Natural killer cell (primary cell): ENCODE measurements at regions not wholly inside any gene's neighbourhood (a gene's known extent, or its start where the extent isn't known, plus 50 kb on each side); places are given as distances from the start of the nearest gene placed in this dataset.
"Not testable (repeated sequence)": the region's sequence is repeated elsewhere in the genome, so short reads cannot be mapped to it uniquely, and the experiment has no call there.

Experiments used
- ATAC-seq, 3 donors: fragments of 150-1000 bp in 2 of 3; fragments of 200-7000 bp in 1 of 3; cut with Tn5 transposase; 1 replicate in 1 of 3; 2 replicates in 2 of 3; pipeline ENCODE4 v1.10.0; 2021; ENCODE audit warnings: mild to moderate bottlenecking in 2 of 3, moderate library complexity in 2 of 3
- DNase-seq, 2 donors: peaks; one replicate each; pipeline versions ENCODE4 v3.0.0 to v3.0.0-alpha.2; 2013 to 2021; ENCODE audit warnings: mixed read lengths in 1 of 2
- H3K27ac ChIP-seq: one replicate; pipeline ENCODE4 v1.5.1; 2013; ENCODE audit warnings: mild to moderate bottlenecking, low read length
- H3K27me3 ChIP-seq: one replicate; pipeline ENCODE4 v1.6.1; 2013; ENCODE audit warnings: low read length; ENCODE audit not compliant: control insufficient read depth, insufficient read depth
- H3K36me3 ChIP-seq: one replicate; pipeline ENCODE4 v1.6.1; 2013; ENCODE audit warnings: low read length; ENCODE audit not compliant: control insufficient read depth, insufficient read depth
- H3K4me1 ChIP-seq: one replicate; pipeline ENCODE4 v1.6.1; 2013; ENCODE audit warnings: low read length; ENCODE audit not compliant: control insufficient read depth, insufficient read depth
- H3K4me3 ChIP-seq: one replicate; pipeline ENCODE4 v1.5.1; 2013; ENCODE audit warnings: low read length
- H3K9me3 ChIP-seq: one replicate; pipeline ENCODE4 v1.6.1; 2013; ENCODE audit warnings: low read length; ENCODE audit not compliant: control insufficient read depth, insufficient read depth
- H3K27ac Mint-ChIP-seq, 2 donors: one replicate each; pipeline ENCODE4 v1.8.0; 2022; ENCODE audit warnings: mild to moderate bottlenecking in 2 of 2, mixed read lengths in 2 of 2, moderate library complexity in 1 of 2
- H3K27me3 Mint-ChIP-seq, 2 donors: one replicate each; pipeline ENCODE4 v1.8.0; 2022; ENCODE audit warnings: low read depth in 2 of 2, mixed read lengths in 2 of 2
- H3K36me3 Mint-ChIP-seq: one replicate; pipeline ENCODE4 v1.8.0; 2022; ENCODE audit warnings: mixed read lengths
- H3K4me1 Mint-ChIP-seq, 2 donors: one replicate each; pipeline ENCODE4 v1.8.0; 2022; ENCODE audit warnings: mixed read lengths in 2 of 2
- H3K4me3 Mint-ChIP-seq: one replicate; pipeline ENCODE4 v1.8.0; 2022; ENCODE audit warnings: mild to moderate bottlenecking, moderate library complexity, mixed read lengths
- H3K9me3 Mint-ChIP-seq, 2 donors: one replicate each; pipeline ENCODE4 v1.8.0; 2022; ENCODE audit warnings: mixed read lengths in 2 of 2
- WGBS: methylation state at CpG from one replicate; pipeline ENCODE4 v1.1.7; 2013; ENCODE audit warnings: missing lambda C conversion rate; ENCODE audit not compliant: insufficient coverage; 5-methylcytosine and 5-hydroxymethylcytosine counted together
- intact Hi-C: fragments of 100-400 bp; cut with micrococcal nuclease; formaldehyde crosslinking; loops from one replicate; pipeline ENCODE4 v1.14.2; 2022
- TF ChIP-seq, protein P1 (sequence below): fragments of 200-600 bp; IDR thresholded peaks from one replicate; pipeline ENCODE4 v1.8.0; 2022; ENCODE audit warnings: antibody characterized with exemption

DNA sequence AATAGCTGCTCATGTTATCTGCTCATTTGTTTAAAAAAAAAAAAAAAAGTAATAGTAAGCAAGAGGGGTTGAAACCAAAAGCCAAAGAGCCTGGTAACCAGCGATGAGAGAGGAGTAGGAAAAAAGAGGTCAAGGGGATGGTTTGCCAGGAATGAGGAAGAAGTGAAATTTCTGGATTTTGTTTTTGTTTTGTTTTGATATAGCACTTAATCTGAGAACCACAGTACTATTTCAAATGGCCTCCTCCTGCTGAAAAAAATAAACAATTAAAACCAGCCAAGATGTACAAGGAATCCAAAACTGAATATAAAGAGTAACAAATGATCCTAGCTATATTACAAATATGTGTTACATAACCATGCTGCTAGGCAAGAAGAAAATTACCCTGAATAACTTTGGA is 213.1 kb downstream of the FGFR2 start:
- Histone ChIP-seq H3K4me3 (no peak overlapping the region), H3K36me3 (no peaks in the 10 kb centered on the region), H3K27me3 (no peaks in the 10 kb centered on the region), H3K4me1 (no peaks in the 10 kb centered on the region), H3K9me3 (no peaks in the 10 kb centered on the region), H3K27ac (no peak overlapping the region)
- TF ChIP-seq, protein P1, sequence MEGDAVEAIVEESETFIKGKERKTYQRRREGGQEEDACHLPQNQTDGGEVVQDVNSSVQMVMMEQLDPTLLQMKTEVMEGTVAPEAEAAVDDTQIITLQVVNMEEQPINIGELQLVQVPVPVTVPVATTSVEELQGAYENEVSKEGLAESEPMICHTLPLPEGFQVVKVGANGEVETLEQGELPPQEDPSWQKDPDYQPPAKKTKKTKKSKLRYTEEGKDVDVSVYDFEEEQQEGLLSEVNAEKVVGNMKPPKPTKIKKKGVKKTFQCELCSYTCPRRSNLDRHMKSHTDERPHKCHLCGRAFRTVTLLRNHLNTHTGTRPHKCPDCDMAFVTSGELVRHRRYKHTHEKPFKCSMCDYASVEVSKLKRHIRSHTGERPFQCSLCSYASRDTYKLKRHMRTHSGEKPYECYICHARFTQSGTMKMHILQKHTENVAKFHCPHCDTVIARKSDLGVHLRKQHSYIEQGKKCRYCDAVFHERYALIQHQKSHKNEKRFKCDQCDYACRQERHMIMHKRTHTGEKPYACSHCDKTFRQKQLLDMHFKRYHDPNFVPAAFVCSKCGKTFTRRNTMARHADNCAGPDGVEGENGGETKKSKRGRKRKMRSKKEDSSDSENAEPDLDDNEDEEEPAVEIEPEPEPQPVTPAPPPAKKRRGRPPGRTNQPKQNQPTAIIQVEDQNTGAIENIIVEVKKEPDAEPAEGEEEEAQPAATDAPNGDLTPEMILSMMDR = no peak
- no peak overlapping the region for H3K27ac Mint-ChIP-seq
- 89% methylated on average over 1 of the region's 1 CpG for WGBS
- H3K9me3 Mint-ChIP-seq = peaks cover 0 to 3% of the 10 kb centered on the region in 2 donors
- H3K4me1 Mint-ChIP-seq = no peaks in the 10 kb centered on the region
- no peak overlapping the region for H3K4me3 Mint-ChIP-seq
- no peak for DNase-seq
- intact Hi-C loops = no loop called here
- H3K27me3 Mint-ChIP-seq = peaks cover 0 to 2% of the 10 kb centered on the region in 2 donors
- no peak for ATAC-seq
- H3K36me3 Mint-ChIP-seq = no peaks in the 10 kb centered on the region

DNA sequence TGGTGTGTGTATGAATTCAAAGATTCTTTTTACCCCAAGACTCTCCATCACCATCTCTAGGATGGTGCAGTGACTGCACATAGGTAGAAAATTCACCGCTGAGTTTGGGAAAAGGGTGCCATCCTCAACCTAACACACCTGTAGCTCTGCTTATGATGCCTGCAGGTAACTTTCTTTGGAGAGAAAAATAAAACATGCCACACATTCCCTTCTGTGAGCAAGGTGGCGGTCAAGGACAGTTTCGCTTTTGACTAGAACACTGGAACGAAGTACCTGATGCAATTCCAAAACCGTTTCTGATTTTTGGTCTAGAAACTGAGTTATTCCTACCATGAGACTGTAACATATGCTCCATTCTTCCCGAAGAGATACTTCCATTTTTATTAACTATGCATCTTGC is 205.6 kb downstream of the FGFR2 start:
- H3K4me3 ChIP-seq = no peak overlapping the region
- ATAC-seq (no peak), DNase-seq (no peak)
- no peaks in the 10 kb centered on the region for H3K27me3 Mint-ChIP-seq
- H3K36me3 ChIP-seq = no peaks in the 10 kb centered on the region
- TF ChIP-seq, protein P1 = no peak
- H3K36me3 Mint-ChIP-seq = no peaks in the 10 kb centered on the region
- no peaks in the 10 kb centered on the region for H3K27me3 ChIP-seq
- H3K4me1 Mint-ChIP-seq = no peaks in the 10 kb centered on the region
- WGBS = 87% methylated on average over 6 of the region's 6 CpGs
- no peaks in the 10 kb centered on the region for H3K9me3 ChIP-seq
- no peak overlapping the region for H3K4me3 Mint-ChIP-seq
- intact Hi-C loops = no loop called here
- peaks cover 0 to 3% of the 10 kb centered on the region in 2 donors for H3K9me3 Mint-ChIP-seq
- no peaks in the 10 kb centered on the region for H3K4me1 ChIP-seq
- no peak overlapping the region for H3K27ac ChIP-seq
- H3K27ac Mint-ChIP-seq = no peak overlapping the region

- TF ChIP-seq, protein P1 = no peak
- no peaks in the 10 kb centered on the region for H3K27me3 ChIP-seq
- intact Hi-C loops = no loop called here
- ATAC-seq = no peak
- Mint-ChIP-seq H3K4me3 (no peak overlapping the region), H3K27me3 (no peaks in the 10 kb centered on the region), H3K9me3 (peaks cover 0 to 3% of the 10 kb centered on the region in 2 donors), H3K4me1 (no peaks in the 10 kb centered on the region), H3K27ac (no peak overlapping the region), H3K36me3 (no peaks in the 10 kb centered on the region)
- no CpG with 5 or more reads among the region's 3 CpGs for WGBS
- DNase-seq = no peak
- no peaks in the 10 kb centered on the region for H3K36me3 ChIP-seq
- no peak overlapping the region for H3K27ac ChIP-seq
- no peak overlapping the region for H3K4me3 ChIP-seq
- no peaks in the 10 kb centered on the region for H3K4me1 ChIP-seq
- no peaks in the 10 kb centered on the region for H3K9me3 ChIP-seq
Observed at GRCh38 chr10:121393522-121393921, 204.7 kb downstream of the FGFR2 start.

GRCh38 chr10:121400507-121400906 is 197.7 kb downstream of the FGFR2 start:
- intact Hi-C loops, H3K4me3 ChIP-seq, H3K27ac ChIP-seq, H3K27me3 ChIP-seq, ATAC-seq, H3K27me3 Mint-ChIP-seq, H3K4me3 Mint-ChIP-seq, H3K4me1 Mint-ChIP-seq, H3K9me3 Mint-ChIP-seq, H3K4me1 ChIP-seq, H3K9me3 ChIP-seq, H3K27ac Mint-ChIP-seq, H3K36me3 Mint-ChIP-seq, DNase-seq, H3K36me3 ChIP-seq: not testable (repeated sequence)
- WGBS = 100% methylated on average over 1 of the region's 4 CpGs
